Stomach (tissue), 8 donors: ENCODE measurements at regions not wholly inside any gene's neighbourhood (a gene's known extent, or its start where the extent isn't known, plus 50 kb on each side); places are given as distances from the start of the nearest gene placed in this dataset.

Source experiments
- DNase-seq, 2 donors: peaks; one replicate each; pipeline versions ENCODE4 v3.0.0 to v3.0.0-alpha.2; 2013 to 2019
- H3K27ac ChIP-seq, 5 donors: fragments of 200-600 bp in 4 of 5; sonication (generic) in 4 of 5; one replicate each; pipeline ENCODE4 v1.5.1; 2013 to 2019; ENCODE audit warnings: mild to moderate bottlenecking in 1 of 5, moderate library complexity in 1 of 5
- H3K27me3 ChIP-seq, 3 donors: fragments of 200-600 bp; sonication (generic); one replicate each; pipeline ENCODE4 v1.5.1; 2017 to 2019; ENCODE audit warnings: mixed run types in 1 of 3
- H3K36me3 ChIP-seq, 4 donors: fragments of 200-600 bp; sonication (generic); 1 replicate in 3 of 4; 2 replicates in 1 of 4; pipeline ENCODE4 v1.5.1; 2016 to 2019
- H3K4me1 ChIP-seq, 4 donors: fragments of 200-600 bp; sonication (generic); one replicate each; pipeline ENCODE4 v1.5.1; 2016 to 2019
- H3K4me3 ChIP-seq, 4 donors: fragments of 200-600 bp; sonication (generic) in 3 of 4; one replicate each; pipeline ENCODE4 v1.5.1; 2016 to 2019; ENCODE audit warnings: mild to moderate bottlenecking in 1 of 4
- H3K9me3 ChIP-seq, 4 donors: fragments of 200-600 bp; sonication (generic); one replicate each; pipeline ENCODE4 v1.5.1; 2016 to 2019
- EP300 ChIP-seq: sonication (generic); formaldehyde crosslinking; IDR thresholded peaks from one replicate; pipeline ENCODE4 v1.6.1; 2017; ENCODE audit warnings: antibody characterized with exemption
- POLR2A ChIP-seq, 4 donors: fragments of 450-650 bp; IDR thresholded peaks; one replicate each; pipeline ENCODE4 v1.6.1; 2016; ENCODE audit warnings: antibody characterized with exemption in 4 of 4, control low read depth in 2 of 4, mild to moderate bottlenecking in 1 of 4, moderate library complexity in 1 of 4
- POLR2AphosphoS5 ChIP-seq, 3 donors: sonication (generic); formaldehyde crosslinking; IDR thresholded peaks; one replicate each; pipeline ENCODE4 v1.6.1; 2016; ENCODE audit warnings: antibody characterized with exemption in 3 of 3
- WGBS, 5 donors: extraction: QIAGEN DNeasy Blood & Tissue Kit in 3 of 5; methylation state at CpG; one replicate each; pipeline versions ENCODE4 v1.1.5 to v1.1.7; 2013 to 2018; 5-methylcytosine and 5-hydroxymethylcytosine counted together
- intact Hi-C: fragments of 100-400 bp; cut with DNase I; formaldehyde crosslinking; loops from one replicate; pipeline ENCODE4 v1.15.1; 2023; ENCODE audit warnings: low total_unique reads
- TF ChIP-seq, protein P1 (sequence below), 7 experiments: fragments of 450-650 bp in 4 of 7; fragments of 200-600 bp in 3 of 7; sonication (generic) in 3 of 7; IDR thresholded peaks; one replicate each; pipeline ENCODE4 v1.5.1; 2016 to 2019; ENCODE audit warnings: antibody characterized with exemption in 7 of 7, control low read depth in 2 of 7, mild to moderate bottlenecking in 1 of 7
- donor health status: healthy with polysubstance abuse.
- donor health status: Bipolar disorder and iron deficiency.
- donor health status: healthy.

DNA sequence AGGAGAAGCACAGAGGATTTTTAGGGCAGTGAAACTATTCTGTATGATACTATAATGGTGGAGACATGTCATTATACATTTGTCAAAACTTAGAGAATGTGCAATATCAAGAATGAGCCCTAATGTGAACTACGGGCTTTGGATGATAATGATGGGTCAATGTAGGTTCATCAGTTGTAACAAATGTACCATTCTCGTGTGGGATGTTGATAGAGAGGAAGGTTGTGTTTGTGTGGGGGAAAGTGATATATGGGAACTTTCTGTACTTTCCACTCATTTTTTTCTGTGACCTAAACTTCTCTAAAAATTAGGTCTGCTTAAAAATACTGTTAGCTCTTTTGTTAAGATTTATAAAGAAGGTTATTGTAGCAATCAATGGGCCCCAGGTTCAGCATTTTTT lies 138.9 kb downstream of the SPATA31D1 start:
- no peak for DNase-seq
- Histone ChIP-seq H3K4me1 (no peaks in the 10 kb centered on the region), H3K27ac (no peak overlapping the region), H3K27me3 (no peaks in the 10 kb centered on the region), H3K4me3 (no peak overlapping the region), H3K36me3 (no peaks in the 10 kb centered on the region), H3K9me3 (no peaks in the 10 kb centered on the region)
- WGBS, 5 donors, result 75 to 84% (median 78%) methylated on average over 2 of the region's 2 CpGs
- intact Hi-C loops, result no loop called here
- no peak for TF ChIP-seq POLR2A (IDR thresholded peaks at IDR 0.05)
- TF ChIP-seq EP300, result no peak
- TF ChIP-seq, protein P1, sequence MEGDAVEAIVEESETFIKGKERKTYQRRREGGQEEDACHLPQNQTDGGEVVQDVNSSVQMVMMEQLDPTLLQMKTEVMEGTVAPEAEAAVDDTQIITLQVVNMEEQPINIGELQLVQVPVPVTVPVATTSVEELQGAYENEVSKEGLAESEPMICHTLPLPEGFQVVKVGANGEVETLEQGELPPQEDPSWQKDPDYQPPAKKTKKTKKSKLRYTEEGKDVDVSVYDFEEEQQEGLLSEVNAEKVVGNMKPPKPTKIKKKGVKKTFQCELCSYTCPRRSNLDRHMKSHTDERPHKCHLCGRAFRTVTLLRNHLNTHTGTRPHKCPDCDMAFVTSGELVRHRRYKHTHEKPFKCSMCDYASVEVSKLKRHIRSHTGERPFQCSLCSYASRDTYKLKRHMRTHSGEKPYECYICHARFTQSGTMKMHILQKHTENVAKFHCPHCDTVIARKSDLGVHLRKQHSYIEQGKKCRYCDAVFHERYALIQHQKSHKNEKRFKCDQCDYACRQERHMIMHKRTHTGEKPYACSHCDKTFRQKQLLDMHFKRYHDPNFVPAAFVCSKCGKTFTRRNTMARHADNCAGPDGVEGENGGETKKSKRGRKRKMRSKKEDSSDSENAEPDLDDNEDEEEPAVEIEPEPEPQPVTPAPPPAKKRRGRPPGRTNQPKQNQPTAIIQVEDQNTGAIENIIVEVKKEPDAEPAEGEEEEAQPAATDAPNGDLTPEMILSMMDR (IDR thresholded peaks at IDR 0.05), result no peak
- no peak for TF ChIP-seq POLR2AphosphoS5 (IDR thresholded peaks at IDR 0.05)

- no peaks in the 10 kb centered on the region for H3K9me3 ChIP-seq
- 44 to 79% (median 70%) methylated on average over 3 of the region's 3 CpGs for WGBS, 5 donors
- no peak overlapping the region for H3K4me3 ChIP-seq
- intact Hi-C loops, result no loop called here
- no peaks in the 10 kb centered on the region for H3K36me3 ChIP-seq
- DNase-seq, result peak in 1 of 2 donors; percentile 21
- TF ChIP-seq, protein P1 (IDR thresholded peaks at IDR 0.05), result no peak
- TF ChIP-seq POLR2AphosphoS5 (IDR thresholded peaks at IDR 0.05) (no peak), POLR2A (IDR thresholded peaks at IDR 0.05) (no peak), EP300 (no peak)
- no peaks in the 10 kb centered on the region for H3K4me1 ChIP-seq
- H3K27me3 ChIP-seq, result no peaks in the 10 kb centered on the region
- no peak overlapping the region for H3K27ac ChIP-seq
Measured at GRCh38 chr9:82128011-82128696, 139.6 kb downstream of the SPATA31D1 start.

DNA sequence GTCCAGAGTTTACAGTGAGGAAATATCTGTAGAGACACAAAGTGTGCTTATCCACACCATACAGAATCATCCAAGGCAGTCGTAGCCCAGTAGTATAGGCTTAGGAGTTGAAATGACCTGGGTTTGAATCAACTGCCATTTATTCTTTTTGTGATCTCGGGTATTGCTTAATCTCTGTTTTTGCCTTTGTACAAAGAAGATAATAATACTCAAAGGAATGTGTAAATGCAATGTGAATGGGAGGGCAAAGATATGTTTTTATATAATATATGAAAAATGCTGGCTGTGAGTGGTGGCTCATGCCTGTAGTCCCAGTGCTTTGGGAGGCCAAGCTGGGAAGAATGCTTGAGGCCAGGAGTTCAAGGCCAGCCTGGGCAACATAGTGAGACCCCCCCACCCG lies 141.1 kb downstream of the SPATA31D1 start:
- no peaks in the 10 kb centered on the region for H3K9me3 ChIP-seq
- intact Hi-C loops, result no loop called here
- H3K4me3 ChIP-seq, result no peak overlapping the region
- no peak overlapping the region for H3K27ac ChIP-seq
- no peak for TF ChIP-seq EP300
- TF ChIP-seq POLR2A (IDR thresholded peaks at IDR 0.05), result no peak
- TF ChIP-seq, protein P1 (IDR thresholded peaks at IDR 0.05), result no peak
- no peak for TF ChIP-seq POLR2AphosphoS5 (IDR thresholded peaks at IDR 0.05)
- no peak for DNase-seq
- H3K4me1 ChIP-seq, result no peaks in the 10 kb centered on the region
- no peaks in the 10 kb centered on the region for H3K36me3 ChIP-seq
- WGBS, 5 donors, result 79 to 92% (median 85%) methylated on average over 3 of the region's 3 CpGs
- no peaks in the 10 kb centered on the region for H3K27me3 ChIP-seq

DNA sequence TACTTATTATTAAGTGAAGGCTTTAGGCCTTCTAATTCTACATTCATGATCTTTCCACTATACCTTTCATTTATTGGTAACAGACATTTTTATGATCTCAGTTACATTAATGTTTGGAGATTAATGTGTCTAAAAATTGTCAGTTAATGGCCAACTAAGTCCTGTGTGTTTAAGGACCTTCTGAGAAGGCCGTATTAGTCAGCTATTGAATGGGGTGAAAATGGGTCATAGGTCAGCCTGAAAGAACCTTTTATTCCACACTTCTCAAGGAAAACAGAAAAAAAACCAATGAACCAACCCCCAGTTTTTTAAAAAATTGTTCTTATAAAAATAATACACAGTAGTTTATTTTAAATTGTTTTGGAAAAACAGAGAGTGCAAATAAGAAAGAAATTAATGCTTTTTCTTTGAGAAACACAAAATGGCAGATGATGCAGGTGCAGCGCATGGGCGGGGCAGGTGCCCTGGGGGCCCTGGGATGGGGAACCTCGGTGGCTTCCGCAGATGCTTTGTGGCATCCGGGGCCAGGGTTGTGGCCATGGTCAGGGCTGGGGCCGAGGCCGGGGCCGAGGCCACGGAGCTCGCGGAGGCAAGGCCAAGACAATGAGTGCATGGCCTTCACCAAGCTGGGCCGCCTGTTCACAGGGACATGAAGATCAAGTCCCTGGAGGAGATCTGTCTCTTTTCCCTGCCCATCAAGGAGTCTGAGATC lies 141.9 kb downstream of the SPATA31D1 start:
- DNase-seq, result no peak

More for the DNA sequence above, 141.9 kb downstream of the SPATA31D1 start:
- no peaks in the 10 kb centered on the region for H3K4me1 ChIP-seq
- no peak overlapping the region for H3K27ac ChIP-seq
- no peaks in the 10 kb centered on the region for H3K36me3 ChIP-seq
- no peaks in the 10 kb centered on the region for H3K27me3 ChIP-seq
- WGBS, 5 donors, result 94 to 95% (median 94%) methylated on average over 13 of the region's 13 CpGs
- no peak overlapping the region for H3K4me3 ChIP-seq
- intact Hi-C loops, result no loop called here
- TF ChIP-seq EP300 (no peak), POLR2AphosphoS5 (IDR thresholded peaks at IDR 0.05) (no peak), POLR2A (IDR thresholded peaks at IDR 0.05) (no peak)
- TF ChIP-seq, protein P1 (IDR thresholded peaks at IDR 0.05), result no peak
- peaks cover 0 to 1% (median 0%) of the 10 kb centered on the region in 4 donors for H3K9me3 ChIP-seq
